Colonic mucosa (tissue), 4 donors: ENCODE measurements at regions not wholly inside any gene's neighbourhood (a gene's known extent, or its start where the extent isn't known, plus 50 kb on each side); places are given as distances from the start of the nearest gene placed in this dataset.
"Not testable (repeated sequence)": the region's sequence is repeated elsewhere in the genome, so short reads cannot be mapped to it uniquely, and the experiment has no call there.

ENCODE experiments used
- DNase-seq: peaks from one replicate; pipeline ENCODE4 v3.0.0-alpha.2; 2020
- H3K27ac ChIP-seq: fragments of 200-600 bp; one replicate; pipeline ENCODE4 v1.8.0; 2021
- H3K27me3 ChIP-seq: fragments of 200-600 bp; one replicate; pipeline ENCODE4 v1.8.0; 2021
- H3K36me3 ChIP-seq: fragments of 200-600 bp; one replicate; pipeline ENCODE4 v1.8.0; 2021
- H3K4me1 ChIP-seq: fragments of 200-600 bp; one replicate; pipeline ENCODE4 v1.8.0; 2021; ENCODE audit warnings: mild to moderate bottlenecking
- H3K4me3 ChIP-seq: fragments of 200-600 bp; one replicate; pipeline ENCODE4 v1.8.0; 2021
- H3K9ac ChIP-seq, 2 donors: one replicate each; pipeline ENCODE4 v1.7.0; 2013; ENCODE audit warnings: control low read depth in 2 of 2, low read depth in 2 of 2, low read length in 2 of 2
- H3K9me3 ChIP-seq: fragments of 200-600 bp; one replicate; pipeline ENCODE4 v1.8.0; 2021
- CTCF ChIP-seq: fragments of 200-600 bp; IDR thresholded peaks from one replicate; pipeline ENCODE4 v1.8.0; 2022; ENCODE audit warnings: antibody characterized with exemption, mild to moderate bottlenecking
- intact Hi-C: fragments of 100-400 bp; cut with DNase I; formaldehyde crosslinking; loops from one replicate; pipeline ENCODE4 v1.14.1; 2022
- donor health status: healthy.
- donor health status: DM: no; HTN: no; CAD: no.
- donor health status: DM: no; HTN: no; CAD: no.

GRCh38 chr12:25311506-25311905, 60.8 kb upstream of the KRAS start:
- TF ChIP-seq CTCF: no peak
- Histone ChIP-seq H3K9me3 (no peaks in the 10 kb centered on the region), H3K4me3 (no peak overlapping the region), H3K27me3 (no peaks in the 10 kb centered on the region), H3K36me3 (no peaks in the 10 kb centered on the region), H3K27ac (no peak overlapping the region), H3K9ac (no peak overlapping the region), H3K4me1 (no peaks in the 10 kb centered on the region)
- no peak for DNase-seq
- intact Hi-C loops: no loop called here

DNA sequence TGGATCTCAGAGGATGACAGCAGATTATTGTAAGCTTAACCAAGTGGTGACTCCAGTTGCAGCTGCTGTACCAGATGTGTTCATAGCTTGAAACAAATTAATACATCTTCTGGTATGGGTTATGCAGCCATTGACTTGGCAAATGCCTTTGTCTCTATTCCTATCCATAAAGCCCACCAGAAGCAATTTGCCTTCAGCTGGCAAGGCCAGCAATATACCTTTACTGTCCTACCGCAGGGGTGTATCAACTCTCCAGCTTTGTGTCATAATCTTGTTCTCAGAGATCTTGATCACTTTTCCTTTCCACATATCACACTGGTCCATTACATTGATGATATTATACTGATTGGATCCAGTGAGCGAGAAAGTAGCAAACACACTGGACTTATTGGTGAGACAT, 59.3 kb upstream of the KRAS start:
- H3K4me1 ChIP-seq, intact Hi-C loops, H3K36me3 ChIP-seq, H3K27me3 ChIP-seq, H3K9ac ChIP-seq, H3K9me3 ChIP-seq, H3K4me3 ChIP-seq, H3K27ac ChIP-seq, DNase-seq: not testable (repeated sequence)

DNA sequence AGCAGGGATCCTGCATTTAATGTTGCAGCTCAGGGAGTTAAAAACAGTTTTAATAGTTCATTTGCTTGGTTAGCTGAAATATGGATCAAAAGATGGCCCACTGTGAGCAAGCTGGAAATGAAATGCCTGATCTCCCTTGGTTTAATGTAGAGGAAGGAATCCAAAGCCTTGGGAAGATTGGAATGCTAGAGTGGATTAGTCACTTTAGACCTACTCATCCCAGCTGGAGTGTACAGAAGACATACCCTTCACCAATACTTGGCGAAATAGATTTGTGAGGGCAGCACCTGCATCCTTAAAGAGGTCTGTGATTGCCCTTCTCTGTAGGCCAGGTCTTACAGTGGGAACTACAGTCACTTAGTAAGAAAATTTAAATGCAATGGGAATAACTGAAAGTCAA, 58.0 kb upstream of the KRAS start:
- DNase-seq: no peak
- no peak for TF ChIP-seq CTCF
- Histone ChIP-seq H3K27ac (no peak overlapping the region), H3K4me1 (no peaks in the 10 kb centered on the region), H3K9me3 (no peaks in the 10 kb centered on the region), H3K36me3 (no peaks in the 10 kb centered on the region), H3K9ac (no peak overlapping the region), H3K27me3 (no peaks in the 10 kb centered on the region), H3K4me3 (no peak overlapping the region)
- intact Hi-C loops: no loop called here

- no peak overlapping the region for H3K9ac ChIP-seq
- intact Hi-C loops: no loop called here
- no peaks in the 10 kb centered on the region for H3K27me3 ChIP-seq
- H3K4me3 ChIP-seq: no peak overlapping the region
- no peak overlapping the region for H3K27ac ChIP-seq
- no peak for DNase-seq
- no peaks in the 10 kb centered on the region for H3K9me3 ChIP-seq
- H3K36me3 ChIP-seq: no peaks in the 10 kb centered on the region
- no peaks in the 10 kb centered on the region for H3K4me1 ChIP-seq
- no peak for TF ChIP-seq CTCF
Observed at GRCh38 chr12:25307818-25308217, 57.1 kb upstream of the KRAS start.

DNA sequence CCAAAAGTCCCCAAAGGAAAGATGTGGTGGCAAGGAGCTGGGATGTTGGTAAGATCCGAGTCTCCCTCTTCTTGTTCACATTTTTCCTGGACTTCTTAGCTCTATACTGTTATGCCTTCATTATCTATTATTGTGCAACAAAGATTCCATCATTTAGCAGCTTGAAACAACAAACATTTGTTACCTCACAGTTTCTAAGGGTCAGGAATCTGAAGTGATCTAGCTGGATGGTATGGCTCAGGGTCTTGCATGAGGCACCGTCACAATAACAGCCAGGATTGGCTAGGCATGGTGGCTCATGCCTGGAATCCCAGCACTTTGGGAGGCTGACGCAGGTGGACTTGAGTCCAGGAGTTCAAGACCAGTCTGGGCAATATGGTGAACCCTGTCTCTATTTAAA, 51.1 kb upstream of the KRAS start:
- H3K4me1 ChIP-seq: no peaks in the 10 kb centered on the region
- no peaks in the 10 kb centered on the region for H3K27me3 ChIP-seq
- no peaks in the 10 kb centered on the region for H3K36me3 ChIP-seq
- H3K9me3 ChIP-seq: no peaks in the 10 kb centered on the region
- H3K9ac ChIP-seq: no peak overlapping the region
- intact Hi-C loops: no loop called here
- no peak for DNase-seq
- no peak for TF ChIP-seq CTCF
- no peak overlapping the region for H3K27ac ChIP-seq
- no peak overlapping the region for H3K4me3 ChIP-seq
